ENCODE measurements at regions not wholly inside any gene's neighbourhood (a gene's known extent, or its start where the extent isn't known, plus 50 kb on each side); places are given as distances from the start of the nearest gene placed in this dataset.

GRCh38 chr2:129144082-129144791 is 825.6 kb upstream of the HS6ST1 start:
- Mint-ChIP-seq H3K36me3 (ENCODE audit: insufficient read depth in 2 of 2) (no peaks in the 10 kb centered on the region), H3K4me3 (no peak overlapping the region), H3K27me3 (ENCODE audit: low read depth) (no peaks in the 10 kb centered on the region), H3K4me1 (ENCODE audit: low read depth) (no peaks in the 10 kb centered on the region), H3K9me3 (peaks cover 2% of the 10 kb centered on the region in 2 donors), H3K27ac (no peak overlapping the region)
- ATAC-seq (replicated peaks in 1 of 2) (no peak), DNase-seq (no peak)

DNA sequence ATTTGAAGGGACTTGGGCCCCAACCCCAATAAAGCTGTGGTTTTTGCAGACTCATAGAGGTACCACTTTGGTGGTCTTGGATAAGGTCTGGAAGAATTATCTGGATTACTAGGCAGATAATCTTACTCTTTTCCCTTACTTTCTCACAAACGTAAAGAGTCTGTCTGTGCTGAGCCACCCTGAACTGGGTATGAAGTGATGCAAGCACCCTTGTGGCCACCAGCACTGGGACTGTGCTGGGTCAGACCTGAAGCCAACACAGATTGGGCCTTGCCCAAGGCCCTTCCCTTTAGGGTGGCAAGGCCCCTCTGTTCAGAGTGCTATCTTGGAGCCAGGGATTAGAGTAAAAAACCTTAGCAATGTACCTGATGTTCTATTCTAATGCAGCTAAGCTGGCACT is 827.0 kb upstream of the RAB6C start:
- Mint-ChIP-seq H3K27me3 (ENCODE audit: low read depth) (no peaks in the 10 kb centered on the region), H3K4me3 (no peak overlapping the region), H3K9me3 (peaks cover 0 to 3% of the 10 kb centered on the region in 2 donors), H3K4me1 (ENCODE audit: low read depth) (no peaks in the 10 kb centered on the region), H3K27ac (no peak overlapping the region), H3K36me3 (ENCODE audit: insufficient read depth in 2 of 2) (peaks cover 0 to 1% of the 10 kb centered on the region in 2 donors)
- no peak for ATAC-seq (replicated peaks in 1 of 2)
- DNase-seq = no peak

GRCh38 chr2:129160879-129161278 is 818.6 kb upstream of the RAB6C start:
- Mint-ChIP-seq H3K4me1 (ENCODE audit: low read depth) (no peaks in the 10 kb centered on the region), H3K36me3 (ENCODE audit: insufficient read depth in 2 of 2) (no peaks in the 10 kb centered on the region), H3K27me3 (ENCODE audit: low read depth) (no peaks in the 10 kb centered on the region), H3K9me3 (peaks cover 2 to 6% of the 10 kb centered on the region in 2 donors), H3K4me3 (no peak overlapping the region), H3K27ac (no peak overlapping the region)
- DNase-seq = no peak
- ATAC-seq (replicated peaks in 1 of 2) = no peak

DNA sequence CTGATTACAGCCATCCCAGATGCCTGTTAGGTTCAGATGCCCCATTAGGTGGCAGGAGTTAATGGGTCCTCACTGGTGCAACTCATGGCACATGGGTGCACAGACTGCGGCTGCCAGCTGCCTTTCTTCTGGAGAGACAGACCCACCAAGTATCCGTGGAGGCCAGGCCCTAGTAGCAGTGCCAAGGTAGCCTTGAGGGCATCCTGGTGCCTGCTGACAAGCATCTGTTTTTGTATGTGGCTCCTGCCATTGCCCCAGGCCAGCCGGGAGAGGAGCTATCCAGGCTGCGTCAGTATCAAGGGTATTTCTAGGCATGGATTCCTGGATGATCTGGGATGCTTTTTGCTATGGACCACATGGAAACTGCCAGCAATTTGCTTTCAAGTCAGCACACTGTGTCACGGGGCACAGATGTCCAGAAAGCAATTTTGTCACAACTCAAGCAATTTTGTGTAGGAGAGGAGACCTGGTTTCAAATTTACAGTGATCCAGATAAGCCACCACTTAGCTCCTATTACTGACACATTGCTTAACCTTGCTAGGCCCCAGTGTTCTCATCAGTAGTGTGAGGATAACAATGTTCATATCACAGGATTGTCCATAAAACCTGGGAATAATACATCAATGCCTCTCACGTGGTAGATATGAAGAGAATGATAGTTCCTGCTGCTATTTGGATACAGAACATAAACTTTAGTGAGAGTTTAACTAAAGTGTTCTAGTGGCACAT is 815.1 kb upstream of the RAB6C start:
- Mint-ChIP-seq H3K4me1 (ENCODE audit: low read depth) (no peaks in the 10 kb centered on the region), H3K4me3 (no peak overlapping the region), H3K9me3 (peaks cover 0 to 2% of the 10 kb centered on the region in 2 donors), H3K27ac (no peak overlapping the region), H3K27me3 (ENCODE audit: low read depth) (no peaks in the 10 kb centered on the region), H3K36me3 (ENCODE audit: insufficient read depth in 2 of 2) (no peaks in the 10 kb centered on the region)
- no peak for ATAC-seq (replicated peaks in 1 of 2)
- no peak for DNase-seq

- H3K27me3 Mint-ChIP-seq (ENCODE audit: low read depth) = no peaks in the 10 kb centered on the region
- H3K36me3 Mint-ChIP-seq (ENCODE audit: insufficient read depth in 2 of 2) = no peaks in the 10 kb centered on the region
- no peaks in the 10 kb centered on the region for H3K4me1 Mint-ChIP-seq (ENCODE audit: low read depth)
- ATAC-seq (replicated peaks in 1 of 2) (no peak), DNase-seq (no peak)
- H3K27ac Mint-ChIP-seq = no peak overlapping the region
- no peak overlapping the region for H3K4me3 Mint-ChIP-seq
- peaks cover 0 to 2% of the 10 kb centered on the region in 2 donors for H3K9me3 Mint-ChIP-seq
These were observed 814.5 kb upstream of the RAB6C start for GRCh38 chr2:129165006-129165405.

- no peak for DNase-seq
- Mint-ChIP-seq H3K36me3 (ENCODE audit: insufficient read depth in 2 of 2) (no peaks in the 10 kb centered on the region), H3K4me3 (no peak overlapping the region), H3K9me3 (peaks cover 0 to 2% of the 10 kb centered on the region in 2 donors), H3K27ac (no peak overlapping the region), H3K27me3 (ENCODE audit: low read depth) (no peaks in the 10 kb centered on the region), H3K4me1 (ENCODE audit: low read depth) (no peaks in the 10 kb centered on the region)
- no peak for ATAC-seq (replicated peaks in 1 of 2)
These were observed 812.0 kb upstream of the RAB6C start for GRCh38 chr2:129167456-129167855.

DNA sequence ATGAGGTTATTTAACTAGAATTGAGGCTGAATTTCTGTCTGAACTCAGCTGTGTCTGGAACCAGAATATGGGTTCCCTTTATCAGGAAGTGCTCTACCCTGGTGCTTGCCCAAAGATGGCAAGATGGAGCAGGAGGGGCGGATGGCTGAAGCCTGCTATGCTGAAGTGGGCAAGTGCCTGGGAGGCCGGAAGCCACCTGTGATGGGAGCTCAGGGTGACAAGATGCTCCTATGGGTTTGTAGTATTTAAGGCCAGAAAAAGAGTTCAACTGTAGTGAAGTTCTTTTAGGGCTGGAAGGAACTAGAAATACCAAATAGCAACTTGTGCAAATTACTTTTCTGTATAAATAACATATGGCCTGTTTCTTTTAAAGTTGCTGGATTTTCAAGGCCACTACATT is 808.9 kb upstream of the RAB6C start:
- DNase-seq (no peak), ATAC-seq (replicated peaks in 1 of 2) (no peak)
- H3K27me3 Mint-ChIP-seq (ENCODE audit: low read depth) = no peaks in the 10 kb centered on the region
- no peak overlapping the region for H3K4me3 Mint-ChIP-seq
- H3K27ac Mint-ChIP-seq = no peak overlapping the region
- no peaks in the 10 kb centered on the region for H3K4me1 Mint-ChIP-seq (ENCODE audit: low read depth)
- H3K9me3 Mint-ChIP-seq = peaks cover 0 to 2% of the 10 kb centered on the region in 2 donors
- H3K36me3 Mint-ChIP-seq (ENCODE audit: insufficient read depth in 2 of 2) = no peaks in the 10 kb centered on the region

DNA sequence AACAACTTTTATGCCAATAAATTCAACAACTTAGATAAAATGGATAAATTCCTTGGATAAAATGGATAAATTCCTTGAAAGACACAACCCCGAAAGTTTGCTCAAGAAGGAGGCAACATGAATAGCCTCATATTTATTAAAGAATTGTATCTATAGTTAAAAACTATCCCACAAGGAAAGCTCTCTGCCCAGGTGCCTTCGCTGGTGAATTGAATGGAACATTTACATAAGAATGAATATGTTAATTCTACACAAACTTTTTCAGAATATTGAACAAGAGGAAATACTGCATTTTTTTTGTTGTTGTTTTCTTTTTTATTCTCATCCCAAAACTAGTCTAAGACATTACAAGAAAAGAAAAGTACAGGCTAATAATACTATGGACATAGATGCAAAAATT is 805.3 kb upstream of the RAB6C start:
- no peaks in the 10 kb centered on the region for H3K27me3 Mint-ChIP-seq (ENCODE audit: low read depth)
- ATAC-seq (replicated peaks in 1 of 2) (no peak), DNase-seq (no peak)
- H3K36me3 Mint-ChIP-seq (ENCODE audit: insufficient read depth in 2 of 2) = no peaks in the 10 kb centered on the region
- H3K4me3 Mint-ChIP-seq = no peak overlapping the region
- H3K4me1 Mint-ChIP-seq (ENCODE audit: low read depth) = no peaks in the 10 kb centered on the region
- peaks cover 0 to 2% of the 10 kb centered on the region in 2 donors for H3K9me3 Mint-ChIP-seq
- H3K27ac Mint-ChIP-seq = no peak overlapping the region

DNA sequence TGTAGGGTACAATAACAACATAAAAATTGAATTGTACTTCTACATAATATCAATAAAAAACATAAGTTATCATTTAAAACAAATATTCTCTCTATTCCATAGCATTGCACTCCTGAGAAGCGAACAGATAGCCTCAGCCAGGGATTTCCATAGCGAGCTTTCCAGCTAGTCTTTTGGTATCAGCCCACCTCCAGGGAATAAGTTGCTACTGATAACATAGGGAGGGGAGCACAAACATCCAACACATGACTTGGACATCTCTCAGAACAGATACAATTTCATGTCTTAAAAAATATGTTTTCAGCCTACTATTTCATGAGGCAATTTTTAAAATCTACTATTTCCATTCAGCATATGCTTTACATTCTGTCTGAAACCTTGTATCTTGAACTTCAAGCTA is 804.4 kb upstream of the RAB6C start:
- no peak for DNase-seq
- peaks cover 0 to 2% of the 10 kb centered on the region in 2 donors for H3K9me3 Mint-ChIP-seq
- H3K27me3 Mint-ChIP-seq (ENCODE audit: low read depth) = no peaks in the 10 kb centered on the region
- ATAC-seq (replicated peaks in 1 of 2) = no peak
- no peaks in the 10 kb centered on the region for H3K4me1 Mint-ChIP-seq (ENCODE audit: low read depth)
- no peaks in the 10 kb centered on the region for H3K36me3 Mint-ChIP-seq (ENCODE audit: insufficient read depth in 2 of 2)
- H3K4me3 Mint-ChIP-seq = no peak overlapping the region
- H3K27ac Mint-ChIP-seq = no peak overlapping the region

GRCh38 chr2:129176375-129176774 is 803.1 kb upstream of the RAB6C start:
- no peaks in the 10 kb centered on the region for H3K4me1 Mint-ChIP-seq (ENCODE audit: low read depth)

GRCh38 chr2:129178356-129178755 is 801.1 kb upstream of the RAB6C start:
- no peak for DNase-seq
- Mint-ChIP-seq H3K4me1 (ENCODE audit: low read depth) (no peaks in the 10 kb centered on the region), H3K27ac (no peak overlapping the region), H3K9me3 (peaks cover 0 to 2% of the 10 kb centered on the region in 2 donors), H3K27me3 (ENCODE audit: low read depth) (no peaks in the 10 kb centered on the region), H3K4me3 (no peak overlapping the region), H3K36me3 (ENCODE audit: insufficient read depth in 2 of 2) (no peaks in the 10 kb centered on the region)
- no peak for ATAC-seq (replicated peaks in 1 of 2)

More at GRCh38 chr2:129176375-129176774, 803.1 kb upstream of the RAB6C start:
- Mint-ChIP-seq H3K36me3 (ENCODE audit: insufficient read depth in 2 of 2) (no peaks in the 10 kb centered on the region), H3K27me3 (ENCODE audit: low read depth) (no peaks in the 10 kb centered on the region), H3K27ac (no peak overlapping the region), H3K9me3 (peaks cover 0 to 2% of the 10 kb centered on the region in 2 donors), H3K4me3 (no peak overlapping the region)
- DNase-seq (no peak), ATAC-seq (replicated peaks in 1 of 2) (no peak)

DNA sequence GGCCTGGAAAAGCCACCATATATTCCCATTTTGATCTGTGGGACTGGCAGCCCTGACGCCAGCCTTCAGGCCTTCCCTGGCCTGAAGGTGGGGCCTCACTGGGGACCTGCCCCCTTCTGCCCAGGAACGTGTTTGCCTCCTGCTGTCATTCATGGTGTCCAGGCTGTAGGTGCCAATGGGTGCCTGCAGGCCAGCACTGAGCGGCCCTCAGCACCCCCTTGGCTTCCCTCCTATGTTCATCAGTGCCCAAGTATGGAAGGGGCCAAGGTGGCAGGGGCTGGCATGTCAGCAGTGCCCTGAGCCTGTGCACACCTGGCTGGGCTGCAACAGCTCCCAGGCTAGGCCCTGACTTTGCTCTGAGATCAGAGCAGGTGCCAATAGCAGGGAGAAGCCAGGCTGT is 800.3 kb upstream of the RAB6C start:
- DNase-seq (no peak), ATAC-seq (replicated peaks in 1 of 2) (no peak)
- Mint-ChIP-seq H3K27me3 (ENCODE audit: low read depth) (no peaks in the 10 kb centered on the region), H3K4me1 (ENCODE audit: low read depth) (no peaks in the 10 kb centered on the region), H3K36me3 (ENCODE audit: insufficient read depth in 2 of 2) (no peaks in the 10 kb centered on the region), H3K9me3 (no peaks in the 10 kb centered on the region), H3K27ac (no peak overlapping the region), H3K4me3 (no peak overlapping the region)

- ATAC-seq (replicated peaks in 1 of 2) (no peak), DNase-seq (no peak)
- Mint-ChIP-seq H3K4me1 (ENCODE audit: low read depth) (no peaks in the 10 kb centered on the region), H3K27me3 (ENCODE audit: low read depth) (no peaks in the 10 kb centered on the region), H3K4me3 (no peak overlapping the region), H3K9me3 (no peaks in the 10 kb centered on the region), H3K36me3 (ENCODE audit: insufficient read depth in 2 of 2) (no peaks in the 10 kb centered on the region), H3K27ac (no peak overlapping the region)
These were observed 799.2 kb upstream of the RAB6C start for GRCh38 chr2:129180124-129180716.
